Liver (tissue), 8 donors: ENCODE measurements at regions not wholly inside any gene's neighbourhood (a gene's known extent, or its start where the extent isn't known, plus 50 kb on each side); places are given as distances from the start of the nearest gene placed in this dataset.

ENCODE experiments used
- DNase-seq: peaks from one replicate; pipeline ENCODE4 v3.0.0-alpha.2; 2017; ENCODE audit warnings: low spot score
- H3K27ac ChIP-seq, 2 donors: one replicate each; pipeline ENCODE4 v1.7.0; 2013; ENCODE audit warnings: inconsistent platforms in 2 of 2, low read length in 2 of 2, control low read depth in 1 of 2, low read depth in 1 of 2, mild to moderate bottlenecking in 1 of 2
- H3K27me3 ChIP-seq, 4 donors: one replicate each; pipeline versions ENCODE4 v1.6.1 to v1.7.0; 2013; ENCODE audit warnings: low read length in 3 of 4, inconsistent platforms in 1 of 4, mild to moderate bottlenecking in 1 of 4, moderate library complexity in 1 of 4; ENCODE audit not compliant: control insufficient read depth in 4 of 4, insufficient read depth in 4 of 4
- H3K36me3 ChIP-seq, 4 donors: one replicate each; pipeline versions ENCODE4 v1.6.1 to v1.7.0; 2013; ENCODE audit warnings: low read length in 3 of 4, mild to moderate bottlenecking in 3 of 4, low read depth in 1 of 4, moderate library complexity in 1 of 4; ENCODE audit not compliant: control insufficient read depth in 4 of 4, insufficient read depth in 3 of 4
- H3K4me1 ChIP-seq, 4 donors: one replicate each; pipeline versions ENCODE4 v1.6.1 to v1.7.0; 2013; ENCODE audit warnings: low read length in 3 of 4, mild to moderate bottlenecking in 3 of 4, moderate library complexity in 1 of 4; ENCODE audit not compliant: control insufficient read depth in 4 of 4, insufficient read depth in 4 of 4
- H3K4me3 ChIP-seq, 3 donors: one replicate each; pipeline versions ENCODE4 v1.6.1 to v1.7.0; 2013; ENCODE audit warnings: low read length in 3 of 3, control low read depth in 1 of 3, low read depth in 1 of 3, mild to moderate bottlenecking in 1 of 3
- H3K9ac ChIP-seq, 2 donors: one replicate each; pipeline ENCODE4 v1.7.0; 2013; ENCODE audit warnings: low read length in 2 of 2, mild to moderate bottlenecking in 2 of 2, moderate library complexity in 2 of 2, control low read depth in 1 of 2, low read depth in 1 of 2
- H3K9me3 ChIP-seq, 4 donors: one replicate each; pipeline versions ENCODE4 v1.6.1 to v1.7.0; 2013; ENCODE audit warnings: low read length in 3 of 4; ENCODE audit not compliant: control insufficient read depth in 4 of 4
- ATF3 ChIP-seq: IDR thresholded peaks from 2 replicates; pipeline ENCODE4 v1.6.1; 2016; ENCODE audit warnings: antibody characterized with exemption
- CTCF ChIP-seq: fragments of 150-350 bp; IDR thresholded peaks from 2 replicates; pipeline ENCODE4 v1.5.1; 2017; ENCODE audit warnings: improper control_type of control experiment, low read depth, low read length; ENCODE audit not compliant: missing input control
- EGR1 ChIP-seq, 2 donors: IDR thresholded peaks; 2 replicates each; pipeline ENCODE4 v1.6.1; 2016 to 2018; ENCODE audit warnings: antibody characterized with exemption in 2 of 2, low read depth in 2 of 2
- FOXA1 ChIP-seq: IDR thresholded peaks from 2 replicates; pipeline ENCODE4 v1.6.1; 2016; ENCODE audit warnings: antibody characterized with exemption
- FOXA2 ChIP-seq: IDR thresholded peaks from 2 replicates; pipeline ENCODE4 v1.6.1; 2016; ENCODE audit warnings: antibody characterized with exemption
- GABPA ChIP-seq, 2 donors: IDR thresholded peaks in 1 of 2; conservative IDR thresholded peaks in 1 of 2; 2 replicates each; pipeline ENCODE4 v1.6.1; 2016; ENCODE audit warnings: antibody characterized with exemption in 2 of 2, mild to moderate bottlenecking in 1 of 2, moderate library complexity in 1 of 2
- HNF4A ChIP-seq, 2 donors: conservative IDR thresholded peaks; 2 replicates each; pipeline ENCODE4 v1.6.1; 2016; ENCODE audit warnings: antibody characterized with exemption in 2 of 2, mild to moderate bottlenecking in 2 of 2
- HNF4G ChIP-seq: IDR thresholded peaks from 2 replicates; pipeline ENCODE4 v1.6.1; 2016; ENCODE audit warnings: antibody characterized with exemption
- JUND ChIP-seq, 2 donors: IDR thresholded peaks; 2 replicates each; pipeline ENCODE4 v1.6.1; 2016; ENCODE audit warnings: antibody characterized with exemption in 2 of 2
- MAX ChIP-seq: IDR thresholded peaks from 2 replicates; pipeline ENCODE4 v1.6.1; 2016; ENCODE audit warnings: antibody characterized with exemption
- NR2F2 ChIP-seq: IDR thresholded peaks from 2 replicates; pipeline ENCODE4 v1.6.1; 2016; ENCODE audit warnings: antibody characterized with exemption
- RAD21 ChIP-seq, 2 donors: IDR thresholded peaks; 2 replicates each; pipeline ENCODE4 v1.6.1; 2016; ENCODE audit warnings: antibody characterized with exemption in 2 of 2, mild to moderate bottlenecking in 2 of 2
- REST ChIP-seq: IDR thresholded peaks from 2 replicates; pipeline ENCODE4 v1.6.1; 2016; ENCODE audit warnings: antibody characterized with exemption, mild to moderate bottlenecking
- RXRA ChIP-seq, 2 donors: IDR thresholded peaks; 2 replicates each; pipeline ENCODE4 v1.6.1; 2017 to 2018; ENCODE audit warnings: antibody characterized with exemption in 2 of 2, mild to moderate bottlenecking in 1 of 2
- SP1 ChIP-seq: IDR thresholded peaks from 2 replicates; pipeline ENCODE4 v1.6.1; 2018; ENCODE audit warnings: antibody characterized with exemption, mild to moderate bottlenecking
- TAF1 ChIP-seq: conservative IDR thresholded peaks from 2 replicates; pipeline ENCODE4 v1.6.1; 2016; ENCODE audit warnings: antibody characterized with exemption, mild to moderate bottlenecking
- YY1 ChIP-seq: IDR thresholded peaks from 2 replicates; pipeline ENCODE4 v1.6.1; 2016; ENCODE audit warnings: antibody characterized with exemption, mild to moderate bottlenecking
- ZBTB33 ChIP-seq: IDR thresholded peaks from 2 replicates; pipeline ENCODE4 v1.6.1; 2016; ENCODE audit warnings: antibody characterized with exemption
- WGBS: extraction: QIAGEN DNeasy Blood & Tissue Kit; methylation state at CpG from one replicate; pipeline ENCODE4 v1.1.7; 2013; 5-methylcytosine and 5-hydroxymethylcytosine counted together
- donor health status: healthy.
- donor health status: healthy.
- donor health status: healthy.
- donor health status: healthy.
- donor health status: healthy.

GRCh38 chr10:56266120-56266519 lies 94.9 kb downstream of the ZWINT start:
- H3K4me3 ChIP-seq, result no peak overlapping the region
- DNase-seq, result no peak
- no peak overlapping the region for H3K27ac ChIP-seq
- H3K36me3 ChIP-seq, result no peaks in the 10 kb centered on the region
- no peaks in the 10 kb centered on the region for H3K27me3 ChIP-seq
- WGBS, result 82% methylated on average over 1 of the region's 1 CpG
- H3K4me1 ChIP-seq, result no peaks in the 10 kb centered on the region
- no peak overlapping the region for H3K9ac ChIP-seq
- H3K9me3 ChIP-seq, result no peaks in the 10 kb centered on the region
- no peak for TF ChIP-seq FOXA1
- no peak for TF ChIP-seq CTCF
- TF ChIP-seq RXRA (IDR thresholded peaks at IDR 0.05), result no peak
- TF ChIP-seq SP1, result no peak
- no peak for TF ChIP-seq ZBTB33
- TF ChIP-seq ATF3, result no peak
- TF ChIP-seq NR2F2, result no peak
- TF ChIP-seq HNF4G, result no peak
- no peak for TF ChIP-seq TAF1
- TF ChIP-seq MAX, result no peak
- TF ChIP-seq FOXA2, result no peak
- no peak for TF ChIP-seq RAD21 (IDR thresholded peaks at IDR 0.05)
- TF ChIP-seq HNF4A (conservative IDR thresholded peaks at IDR 0.05), result no peak
- TF ChIP-seq GABPA (IDR thresholded peaks at IDR 0.05 in 1 of 2, conservative IDR thresholded peaks at IDR 0.05 in 1 of 2), result no peak
- TF ChIP-seq JUND (IDR thresholded peaks at IDR 0.05), result no peak
- TF ChIP-seq YY1, result no peak
- no peak for TF ChIP-seq EGR1 (IDR thresholded peaks at IDR 0.05; ENCODE audit: low read depth in 2 of 2)
- TF ChIP-seq REST, result no peak

- H3K36me3 ChIP-seq, result no peaks in the 10 kb centered on the region
- H3K27ac ChIP-seq, result no peak overlapping the region
- H3K4me3 ChIP-seq, result no peak overlapping the region
- H3K9ac ChIP-seq, result no peak overlapping the region
- H3K27me3 ChIP-seq, result no peaks in the 10 kb centered on the region
- no peaks in the 10 kb centered on the region for H3K4me1 ChIP-seq
- H3K9me3 ChIP-seq, result no peaks in the 10 kb centered on the region
- no peak for DNase-seq
- TF ChIP-seq RAD21 (IDR thresholded peaks at IDR 0.05) (no peak), ZBTB33 (no peak), REST (no peak), GABPA (IDR thresholded peaks at IDR 0.05 in 1 of 2, conservative IDR thresholded peaks at IDR 0.05 in 1 of 2) (no peak)
Observed at GRCh38 chr10:56258991-56259390, 102.1 kb downstream of the ZWINT start.
